Fibroblast of the aortic adventitia (primary cell): ENCODE measurements at regions not wholly inside any gene's neighbourhood (a gene's known extent, or its start where the extent isn't known, plus 50 kb on each side); places are given as distances from the start of the nearest gene placed in this dataset.
"Not testable (repeated sequence)": the region's sequence is repeated elsewhere in the genome, so short reads cannot be mapped to it uniquely, and the experiment has no call there.

Experiments used
- DNase-seq: peaks from one replicate; pipeline ENCODE4 v3.0.0-alpha.2; 2010; ENCODE audit warnings: low read depth
- H3K4me3 ChIP-seq: 2 replicates; pipeline ENCODE4 v1.5.1; 2011; ENCODE audit warnings: low read depth, mild to moderate bottlenecking, control low read depth, low read length, moderate library complexity
- TF ChIP-seq, protein P1 (sequence below): IDR thresholded peaks from 2 replicates; pipeline ENCODE4 v1.5.1; 2011; ENCODE audit warnings: mild to moderate bottlenecking, low read length, control low read depth, inconsistent platforms; ENCODE audit not compliant: insufficient read depth

- no peak overlapping the region for H3K4me3 ChIP-seq
- TF ChIP-seq, protein P1, sequence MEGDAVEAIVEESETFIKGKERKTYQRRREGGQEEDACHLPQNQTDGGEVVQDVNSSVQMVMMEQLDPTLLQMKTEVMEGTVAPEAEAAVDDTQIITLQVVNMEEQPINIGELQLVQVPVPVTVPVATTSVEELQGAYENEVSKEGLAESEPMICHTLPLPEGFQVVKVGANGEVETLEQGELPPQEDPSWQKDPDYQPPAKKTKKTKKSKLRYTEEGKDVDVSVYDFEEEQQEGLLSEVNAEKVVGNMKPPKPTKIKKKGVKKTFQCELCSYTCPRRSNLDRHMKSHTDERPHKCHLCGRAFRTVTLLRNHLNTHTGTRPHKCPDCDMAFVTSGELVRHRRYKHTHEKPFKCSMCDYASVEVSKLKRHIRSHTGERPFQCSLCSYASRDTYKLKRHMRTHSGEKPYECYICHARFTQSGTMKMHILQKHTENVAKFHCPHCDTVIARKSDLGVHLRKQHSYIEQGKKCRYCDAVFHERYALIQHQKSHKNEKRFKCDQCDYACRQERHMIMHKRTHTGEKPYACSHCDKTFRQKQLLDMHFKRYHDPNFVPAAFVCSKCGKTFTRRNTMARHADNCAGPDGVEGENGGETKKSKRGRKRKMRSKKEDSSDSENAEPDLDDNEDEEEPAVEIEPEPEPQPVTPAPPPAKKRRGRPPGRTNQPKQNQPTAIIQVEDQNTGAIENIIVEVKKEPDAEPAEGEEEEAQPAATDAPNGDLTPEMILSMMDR: no peak
- no peak for DNase-seq
These were observed 650.3 kb upstream of the ALG10B start for GRCh38 chr12:37666069-37666781.

- not testable (repeated sequence) for DNase-seq
These were observed 648.0 kb upstream of the ALG10B start for GRCh38 chr12:37668557-37668956.

DNA sequence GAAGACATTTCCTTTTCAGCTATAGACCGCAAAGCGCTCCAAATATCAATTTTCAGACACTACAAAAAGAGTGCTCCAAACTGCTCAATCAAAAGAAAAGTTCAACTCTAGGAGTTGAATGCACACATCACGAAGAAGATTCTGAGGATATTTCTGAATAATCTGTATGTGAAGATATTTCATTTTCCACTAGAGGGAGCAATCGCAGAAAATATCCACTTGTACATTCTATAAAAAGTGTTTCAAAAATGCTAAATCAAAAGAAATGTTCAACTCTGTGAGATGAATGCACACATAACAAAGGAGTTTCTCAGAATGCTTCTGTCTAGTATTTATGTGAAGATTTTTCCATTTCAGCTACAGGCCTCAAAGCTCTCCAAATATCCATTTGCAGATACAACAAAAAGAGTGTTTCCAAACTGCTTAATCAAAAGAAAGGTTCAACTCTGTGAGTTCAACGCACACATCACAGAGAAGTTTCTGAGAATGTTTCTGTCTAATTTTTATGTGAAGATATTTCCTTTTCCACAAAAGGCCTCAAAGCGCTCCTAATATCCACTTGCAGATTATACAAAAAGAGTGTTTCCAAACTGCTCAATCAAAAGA lies 643.8 kb upstream of the ALG10B start:
- peak; percentile 4 for DNase-seq
- TF ChIP-seq, protein P1: peak; percentile 13
- no peak overlapping the region for H3K4me3 ChIP-seq

More at GRCh38 chr12:37668557-37668956, 648.0 kb upstream of the ALG10B start:
- H3K4me3 ChIP-seq: not testable (repeated sequence)

- DNase-seq: no peak
These were observed 595.7 kb upstream of the ALG10B start for GRCh38 chr12:37720846-37721245.

GRCh38 chr12:37733856-37734255 lies 582.7 kb upstream of the ALG10B start:
- TF ChIP-seq, protein P1: no peak
- no peak for DNase-seq
- no peak overlapping the region for H3K4me3 ChIP-seq

More at GRCh38 chr12:37720846-37721245, 595.7 kb upstream of the ALG10B start:
- H3K4me3 ChIP-seq: no peak overlapping the region
- TF ChIP-seq, protein P1: no peak
